ENCODE measurements at regions not wholly inside any gene's neighbourhood (a gene's known extent, or its start where the extent isn't known, plus 50 kb on each side); places are given as distances from the start of the nearest gene placed in this dataset.
"Not testable (repeated sequence)": the region's sequence is repeated elsewhere in the genome, so short reads cannot be mapped to it uniquely, and the experiment has no call there.

GRCh38 chr1:172931761-172932160, 119.0 kb downstream of the TNFSF18 start:
- no peak for DNase-seq

DNA sequence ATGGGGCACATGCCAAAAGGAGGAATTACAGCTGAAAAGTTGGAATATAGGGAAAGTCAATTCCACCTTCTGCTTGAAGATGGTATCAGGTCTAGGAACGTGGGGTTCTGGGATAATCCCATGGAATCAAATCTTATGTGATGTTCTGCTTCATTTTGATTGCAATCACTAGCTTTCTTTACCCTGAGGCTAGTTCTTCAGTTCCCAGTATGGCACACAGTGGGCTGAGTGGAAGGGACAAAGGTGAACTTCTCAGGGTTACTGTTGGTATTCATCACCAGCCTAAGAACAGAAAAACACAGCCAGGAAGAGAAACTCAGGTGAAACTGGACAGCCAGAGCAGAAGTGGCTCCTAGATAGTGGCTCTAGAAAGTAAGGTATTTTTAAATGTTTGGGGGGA, 117.8 kb downstream of the TNFSF18 start:
- DNase-seq = no peak

GRCh38 chr1:172934417-172934762, 116.4 kb downstream of the TNFSF18 start:
- no peak for DNase-seq

- no peak for DNase-seq
Observed at GRCh38 chr1:172935062-172935592, 115.6 kb downstream of the TNFSF18 start.

- DNase-seq = no peak
Observed at GRCh38 chr1:172936088-172936645, 114.6 kb downstream of the TNFSF18 start.

DNA sequence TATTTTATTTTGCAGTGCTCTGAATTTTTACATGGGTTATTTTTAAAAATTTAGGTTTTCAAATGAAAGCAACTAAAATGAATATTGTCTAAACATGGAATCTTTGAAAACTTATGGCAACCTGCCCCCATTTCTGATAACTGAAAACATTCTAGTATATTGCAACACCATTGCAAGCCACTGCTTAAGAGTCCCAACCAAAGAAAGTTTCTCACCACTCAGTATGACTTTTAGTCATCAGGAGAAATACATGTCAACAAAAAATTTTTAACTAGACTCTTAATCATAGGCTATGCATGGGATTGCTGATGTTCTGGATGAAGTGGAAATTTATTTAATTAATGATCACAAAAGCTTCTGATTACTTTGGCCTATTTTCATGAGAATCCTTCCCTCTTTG, 112.1 kb downstream of the TNFSF18 start:
- DNase-seq = no peak

- no peak for DNase-seq
Observed at GRCh38 chr1:172939475-172939874, 111.3 kb downstream of the TNFSF18 start.

- no peak for DNase-seq
Observed at GRCh38 chr1:172940174-172940855, 110.4 kb downstream of the TNFSF18 start.

DNA sequence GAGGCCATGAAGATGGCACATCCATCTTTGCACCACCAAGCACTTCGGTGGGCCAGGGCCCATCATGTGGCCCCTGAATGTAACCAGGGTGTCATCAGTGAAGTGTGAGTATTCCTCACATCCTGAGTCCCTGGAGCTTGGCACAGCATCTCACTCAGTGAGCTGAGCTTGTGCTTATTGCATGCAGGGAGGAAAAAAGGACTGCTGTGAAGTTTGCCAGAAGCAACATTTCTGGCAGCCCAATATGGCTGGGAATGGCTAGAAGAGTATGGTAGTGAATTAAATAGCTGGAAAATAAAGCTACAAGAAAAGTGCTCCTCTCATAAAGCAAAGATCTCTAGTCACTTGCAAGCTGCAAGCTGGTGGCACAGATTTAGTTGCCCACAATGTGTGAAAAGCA, 109.3 kb downstream of the TNFSF18 start:
- no peak for DNase-seq

DNA sequence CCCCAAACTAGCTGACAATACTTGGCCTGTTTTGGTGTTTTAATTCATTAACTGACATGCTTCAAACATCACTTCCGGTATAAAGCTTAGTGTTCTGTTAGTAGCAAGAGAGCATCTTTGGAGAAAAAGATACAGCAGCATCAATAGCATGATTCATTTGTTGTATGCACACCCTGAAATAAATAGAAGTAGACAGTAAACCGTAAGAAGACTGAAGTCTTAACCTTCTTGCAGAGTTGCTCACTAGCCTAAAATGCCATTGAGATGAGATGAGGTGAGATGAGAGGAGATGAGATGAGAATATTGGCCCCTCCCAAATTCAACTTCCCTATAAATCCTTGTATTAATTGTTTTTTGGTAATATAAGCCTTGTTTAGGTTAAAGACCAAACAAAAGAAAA, 108.8 kb downstream of the TNFSF18 start:
- DNase-seq = no peak

GRCh38 chr1:172943138-172943537, 107.6 kb downstream of the TNFSF18 start:
- not testable (repeated sequence) for DNase-seq

- DNase-seq = no peak
Observed at GRCh38 chr1:172944931-172945330, 105.8 kb downstream of the TNFSF18 start.

DNA sequence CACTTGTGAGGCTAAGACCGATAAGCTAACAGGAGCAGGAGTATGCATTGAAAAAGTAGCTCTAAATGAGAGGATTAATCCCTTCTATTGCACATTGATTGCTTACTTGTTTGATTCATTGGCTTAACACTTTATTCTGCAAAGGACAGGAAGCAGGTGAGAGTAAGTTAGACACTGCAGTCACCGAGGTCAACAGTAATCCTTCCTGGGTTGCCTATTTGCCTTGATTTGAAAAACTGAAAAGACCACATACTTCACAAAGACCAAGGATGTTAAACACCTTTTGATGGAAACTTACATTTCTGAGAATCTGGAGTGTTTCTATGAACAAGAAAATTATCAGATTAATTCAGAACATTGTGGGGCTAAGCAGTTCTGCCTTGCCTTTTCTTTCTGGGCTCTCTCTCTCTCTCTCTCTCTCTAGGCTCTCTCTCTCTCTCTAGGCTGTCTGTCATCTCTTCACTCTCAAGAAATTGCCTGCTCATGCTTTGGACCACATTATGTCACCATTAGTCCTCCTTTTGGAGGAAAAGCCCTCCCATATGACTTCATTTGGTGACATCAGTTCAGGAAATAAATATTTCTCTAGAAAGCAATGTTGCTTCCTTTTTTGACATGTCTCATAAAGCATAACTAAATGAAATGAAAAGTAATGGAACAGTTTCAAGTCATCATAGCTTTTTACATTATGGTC, 103.8 kb downstream of the TNFSF18 start:
- DNase-seq = no peak

DNA sequence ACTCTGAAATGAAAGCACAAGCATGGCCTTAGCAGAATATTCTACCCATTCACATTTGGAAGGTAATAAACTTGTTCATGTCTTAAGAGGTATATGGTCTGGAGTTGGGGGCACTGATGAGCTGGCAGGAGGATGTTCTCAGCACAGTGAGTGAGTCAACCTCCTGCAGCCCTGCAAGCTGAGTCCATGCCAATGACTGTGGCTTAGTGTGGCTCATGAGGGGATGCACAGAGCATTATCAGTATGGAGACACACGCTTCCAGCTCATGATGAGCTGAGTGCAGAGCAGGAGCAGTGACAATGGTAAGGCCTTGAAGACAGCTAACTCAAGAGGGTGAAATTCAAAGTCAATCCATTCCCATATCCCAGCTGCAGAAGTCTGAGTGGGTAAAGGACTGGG, 102.3 kb downstream of the TNFSF18 start:
- peak; percentile 38 for DNase-seq

DNA sequence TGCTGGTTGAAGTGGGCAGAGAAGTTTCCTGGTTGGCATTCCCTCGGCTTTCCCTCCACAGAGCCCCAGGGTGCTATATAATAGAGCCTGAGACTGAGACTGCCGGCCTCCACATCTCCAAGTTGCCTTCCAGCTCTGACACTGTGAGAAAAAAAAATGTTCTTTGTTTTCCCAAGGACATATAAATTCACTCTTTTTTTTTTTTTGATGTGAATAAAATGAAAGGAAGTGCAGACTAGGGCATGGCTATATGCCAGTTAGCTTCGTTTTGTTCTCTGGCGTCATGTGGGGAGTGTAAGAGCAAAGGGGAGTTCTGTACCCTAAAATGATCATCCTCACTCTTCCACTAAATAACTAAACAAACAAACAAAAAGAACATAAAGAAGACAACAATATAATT, 101.6 kb downstream of the TNFSF18 start:
- DNase-seq = no peak

GRCh38 chr1:172950528-172950927, 100.2 kb downstream of the TNFSF18 start:
- DNase-seq = no peak

GRCh38 chr1:172951730-172952365, 98.9 kb downstream of the TNFSF18 start:
- no peak for DNase-seq

GRCh38 chr1:172952516-172952915, 98.2 kb downstream of the TNFSF18 start:
- no peak for DNase-seq

- no peak for DNase-seq
Observed at GRCh38 chr1:172954476-172955150, 96.1 kb downstream of the TNFSF18 start.

- no peak for DNase-seq
Observed at GRCh38 chr1:172955161-172955815, 95.5 kb downstream of the TNFSF18 start.

GRCh38 chr1:172956871-172957270, 93.9 kb downstream of the TNFSF18 start:
- DNase-seq = no peak

DNA sequence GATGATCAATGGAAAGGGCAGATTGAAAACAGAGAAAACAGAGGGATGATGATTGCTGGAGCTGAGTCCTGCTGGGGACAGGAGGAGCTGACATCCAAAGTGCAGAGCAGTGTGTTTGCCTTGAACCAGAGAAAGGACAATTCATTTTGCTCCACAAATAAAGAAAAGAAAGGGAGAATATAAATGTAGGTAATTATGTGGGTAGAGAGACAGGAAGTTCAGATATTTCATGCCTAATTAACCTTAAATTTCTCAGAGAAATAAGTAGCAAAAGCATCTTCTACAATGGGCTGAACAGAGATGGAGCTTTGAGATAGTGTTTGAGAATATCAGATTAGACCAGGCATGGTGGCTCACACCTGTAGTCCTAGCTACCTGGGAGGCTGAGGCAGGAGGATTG, 93.2 kb downstream of the TNFSF18 start:
- no peak for DNase-seq

DNA sequence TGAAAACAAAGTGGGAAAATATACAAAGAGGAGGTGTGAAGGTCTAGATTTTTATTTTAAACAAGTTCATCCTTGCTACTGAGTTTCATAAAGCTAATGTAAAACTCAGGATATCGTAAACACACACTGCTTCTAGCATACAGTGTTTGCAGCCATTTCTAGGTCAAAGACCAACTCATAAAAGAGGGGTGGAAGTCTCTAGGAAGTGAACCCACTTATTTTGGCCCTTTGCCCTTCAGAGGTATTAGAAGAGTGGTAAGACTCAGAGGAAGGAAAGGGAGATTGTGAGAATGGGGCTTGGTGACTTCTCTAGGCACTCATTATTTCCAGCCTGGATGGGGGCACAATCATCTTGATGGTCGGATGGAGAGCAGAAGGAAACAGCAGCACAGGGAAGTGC, 91.2 kb downstream of the TNFSF18 start:
- no peak for DNase-seq
